ENCODE measurements at regions not wholly inside any gene's neighbourhood (a gene's known extent, or its start where the extent isn't known, plus 50 kb on each side); places are given as distances from the start of the nearest gene placed in this dataset.
"Not testable (repeated sequence)": the region's sequence is repeated elsewhere in the genome, so short reads cannot be mapped to it uniquely, and the experiment has no call there.

- no peak for DNase-seq (ENCODE audit: low spot score)
These were observed 427.0 kb upstream of the VSTM2A start for GRCh38 chr7:54115028-54115763.

- DNase-seq (ENCODE audit: low spot score) = no peak
These were observed 425.2 kb upstream of the VSTM2A start for GRCh38 chr7:54116956-54117355.

- no peak for DNase-seq (ENCODE audit: low spot score)
These were observed 413.1 kb upstream of the VSTM2A start for GRCh38 chr7:54129035-54129434.

- DNase-seq (ENCODE audit: low spot score) = no peak
These were observed 400.6 kb upstream of the VSTM2A start for GRCh38 chr7:54141576-54141975.

- DNase-seq (ENCODE audit: low spot score) = no peak
These were observed 396.5 kb upstream of the VSTM2A start for GRCh38 chr7:54145716-54146115.

- DNase-seq (ENCODE audit: low spot score) = no peak
These were observed 388.7 kb upstream of the VSTM2A start for GRCh38 chr7:54153462-54153861.

- no peak for DNase-seq (ENCODE audit: low spot score)
These were observed 383.1 kb upstream of the VSTM2A start for GRCh38 chr7:54159088-54159487.

GRCh38 chr7:54161621-54162020 is 380.6 kb upstream of the VSTM2A start:
- DNase-seq (ENCODE audit: low spot score) = no peak

- DNase-seq (ENCODE audit: low spot score) = no peak
These were observed 375.8 kb upstream of the VSTM2A start for GRCh38 chr7:54166419-54166818.

GRCh38 chr7:54179321-54180029 is 362.7 kb upstream of the VSTM2A start:
- peak; percentile 51 for DNase-seq (ENCODE audit: low spot score)

- DNase-seq (ENCODE audit: low spot score) = no peak
These were observed 361.4 kb upstream of the VSTM2A start for GRCh38 chr7:54180796-54181195.

- DNase-seq (ENCODE audit: low spot score) = no peak
These were observed 359.1 kb upstream of the VSTM2A start for GRCh38 chr7:54183055-54183454.

GRCh38 chr7:54186336-54186735 is 355.8 kb upstream of the VSTM2A start:
- DNase-seq (ENCODE audit: low spot score) = no peak

- DNase-seq (ENCODE audit: low spot score) = no peak
These were observed 354.1 kb upstream of the VSTM2A start for GRCh38 chr7:54187886-54188685.

GRCh38 chr7:54188843-54189242 is 353.3 kb upstream of the VSTM2A start:
- DNase-seq (ENCODE audit: low spot score) = no peak

- no peak for DNase-seq (ENCODE audit: low spot score)
These were observed 352.8 kb upstream of the VSTM2A start for GRCh38 chr7:54189330-54189729.

- no peak for DNase-seq (ENCODE audit: low spot score)
These were observed 340.7 kb upstream of the VSTM2A start for GRCh38 chr7:54201501-54201900.

GRCh38 chr7:54215424-54215823 is 326.8 kb upstream of the VSTM2A start:
- no peak for DNase-seq (ENCODE audit: low spot score)

- not testable (repeated sequence) for DNase-seq (ENCODE audit: low spot score)
These were observed 316.1 kb upstream of the VSTM2A start for GRCh38 chr7:54226030-54226429.

- DNase-seq (ENCODE audit: low spot score) = no peak
These were observed 299.4 kb upstream of the VSTM2A start for GRCh38 chr7:54242776-54243175.

GRCh38 chr7:54245020-54245419 is 297.2 kb upstream of the VSTM2A start:
- DNase-seq (ENCODE audit: low spot score) = no peak

- DNase-seq (ENCODE audit: low spot score) = no peak
These were observed 292.5 kb upstream of the VSTM2A start for GRCh38 chr7:54249686-54250085.

Data from A172 (cell line).